COLO668 (cell line): ENCODE measurements at regions not wholly inside any gene's neighbourhood (a gene's known extent, or its start where the extent isn't known, plus 50 kb on each side); places are given as distances from the start of the nearest gene placed in this dataset.

Experiments used
- DNase-seq: peaks from one replicate; lab custom pipeline; 2025; ENCODE audit not compliant: unreplicated experiment; lab: John Stamatoyannopoulos, UW

DNA sequence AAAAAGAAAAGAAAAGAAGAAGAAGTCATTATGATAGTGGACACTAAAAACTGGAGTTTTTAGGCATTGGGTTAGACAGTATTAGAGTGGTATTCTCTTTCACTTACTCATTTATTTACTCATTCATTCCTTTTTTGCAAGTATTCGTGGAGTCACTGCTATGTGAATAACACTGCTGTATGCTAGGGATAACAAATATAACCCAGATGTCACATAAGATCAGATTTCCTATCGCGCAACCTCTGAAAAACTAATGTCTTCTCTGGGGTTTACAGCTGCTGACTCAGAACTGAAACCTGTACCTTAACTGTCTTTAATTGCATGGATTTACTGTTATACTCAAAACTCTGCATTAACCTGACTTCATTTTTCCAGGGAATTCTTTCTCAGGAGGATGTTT lies 353.7 kb downstream of the LRIG3 start:
- DNase-seq = no peak

DNA sequence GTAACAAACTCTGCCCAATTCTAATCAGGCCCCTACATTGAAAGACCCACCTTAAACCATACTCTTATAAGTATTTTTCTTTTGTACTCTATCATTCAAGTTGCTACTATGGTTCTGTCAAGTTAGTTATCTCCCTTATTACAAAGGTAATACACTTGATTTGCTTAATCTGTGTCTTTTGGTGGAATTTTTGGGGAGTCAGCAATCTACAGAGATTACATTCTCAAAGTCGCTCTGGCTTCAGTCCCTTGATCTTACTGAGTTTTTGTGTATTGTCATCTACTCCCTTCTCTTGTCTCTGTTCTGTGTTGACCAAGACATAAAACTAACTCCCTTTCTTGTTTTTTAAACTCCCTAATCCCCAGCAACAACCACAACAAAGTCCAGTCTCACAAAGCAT lies 353.1 kb downstream of the LRIG3 start:
- DNase-seq = no peak

GRCh38 chr12:58570411-58570810 lies 349.9 kb downstream of the LRIG3 start:
- no peak for DNase-seq

- DNase-seq = no peak
Observed at GRCh38 chr12:58575256-58575655, 345.0 kb downstream of the LRIG3 start.

GRCh38 chr12:58576081-58576480 lies 344.2 kb downstream of the LRIG3 start:
- DNase-seq = no peak

GRCh38 chr12:58576916-58577315 lies 343.4 kb downstream of the LRIG3 start:
- DNase-seq = no peak

- DNase-seq = no peak
Observed at GRCh38 chr12:58580095-58580494, 340.2 kb downstream of the LRIG3 start.

DNA sequence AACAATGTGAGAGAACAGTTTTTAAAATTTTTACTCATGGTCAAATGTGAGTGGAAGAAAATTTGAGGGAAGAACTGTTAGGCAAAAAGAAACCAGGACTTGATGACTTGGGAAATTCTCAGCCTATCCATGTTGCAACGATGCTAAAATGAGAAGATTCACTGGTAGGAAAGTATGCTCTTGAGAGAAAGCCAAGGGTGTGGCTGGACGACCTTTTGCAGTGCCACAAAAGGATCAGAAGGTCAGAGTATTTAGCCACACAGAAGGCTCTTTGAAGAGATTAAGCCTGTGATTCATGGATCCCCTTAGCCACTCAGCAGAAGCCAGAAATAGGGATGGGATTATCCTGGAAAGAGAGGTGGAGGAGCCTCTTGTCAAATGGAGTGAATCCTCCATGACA lies 336.8 kb downstream of the LRIG3 start:
- DNase-seq = no peak

- DNase-seq = no peak
Observed at GRCh38 chr12:58583940-58584339, 336.4 kb downstream of the LRIG3 start.

GRCh38 chr12:58584880-58585279 lies 335.4 kb downstream of the LRIG3 start:
- DNase-seq = no peak

GRCh38 chr12:58586762-58587161 lies 333.5 kb downstream of the LRIG3 start:
- no peak for DNase-seq

GRCh38 chr12:58588770-58589169 lies 331.5 kb downstream of the LRIG3 start:
- no peak for DNase-seq

DNA sequence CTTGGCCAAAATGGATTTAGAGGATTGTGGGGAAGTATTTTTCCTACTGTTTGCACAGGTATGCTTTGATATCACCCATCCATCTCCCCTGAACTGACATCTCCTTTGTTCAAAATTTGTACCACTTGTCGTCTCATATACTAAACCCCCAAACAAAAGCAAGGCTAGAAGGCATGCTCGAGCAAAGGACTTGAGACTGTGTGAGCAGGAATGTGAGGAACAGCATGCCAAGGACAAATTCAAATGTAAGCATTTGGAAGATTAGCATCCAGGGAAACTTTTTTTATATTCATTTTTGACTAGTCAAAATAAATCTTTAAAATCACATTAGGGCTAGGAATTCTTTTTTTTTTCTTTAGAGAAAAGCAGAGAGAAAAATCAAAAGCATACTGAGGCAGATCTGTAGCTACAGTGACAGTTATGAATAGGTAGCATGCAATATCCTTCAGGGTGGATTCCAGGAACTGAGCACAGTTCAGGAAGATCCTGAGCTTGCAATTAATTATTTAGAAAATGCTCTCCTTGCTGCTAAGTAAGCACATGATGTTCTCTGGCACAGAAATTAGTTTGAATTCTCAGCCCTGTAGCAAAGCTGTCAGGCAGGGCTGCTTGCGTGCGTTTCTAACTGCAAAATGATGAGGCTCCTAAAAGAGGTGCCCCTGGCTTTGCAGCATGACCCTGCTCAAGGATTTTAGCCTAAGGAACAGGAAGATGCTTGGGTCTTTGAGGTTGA lies 327.7 kb downstream of the LRIG3 start:
- no peak for DNase-seq

DNA sequence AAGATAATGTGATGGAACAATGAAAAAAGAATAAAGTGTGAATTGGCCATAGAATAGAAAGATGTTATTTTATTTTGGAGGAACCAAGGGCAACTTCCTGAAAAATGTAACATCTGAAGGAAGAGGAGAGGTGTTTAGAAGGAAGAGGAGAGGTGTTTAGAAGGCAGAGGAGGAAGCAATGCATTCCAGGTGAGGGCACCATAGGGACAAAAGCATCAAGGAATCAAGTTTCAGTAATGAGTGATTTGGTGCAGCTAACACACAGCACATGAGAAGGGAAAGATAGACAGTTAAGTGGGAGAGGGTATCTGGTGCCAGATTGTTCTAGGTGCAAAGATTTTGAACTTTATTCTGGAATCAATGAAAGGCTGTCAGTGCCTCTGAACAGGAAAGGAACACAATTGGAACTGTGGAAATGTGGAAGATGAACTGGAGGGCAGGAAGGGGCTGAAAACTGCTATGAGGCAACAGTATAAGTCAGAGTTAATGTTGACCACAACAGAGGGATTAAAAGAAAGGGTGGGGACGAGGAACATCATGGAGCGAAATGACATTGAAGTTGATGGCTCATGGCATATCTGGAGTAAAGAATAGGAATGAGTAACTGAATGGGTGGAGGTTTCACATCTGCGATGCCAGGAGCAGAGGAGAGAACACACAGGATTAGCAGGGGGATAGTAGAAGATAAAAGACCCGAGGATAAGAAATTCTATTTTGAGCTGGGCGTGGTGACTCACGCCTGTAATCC lies 326.6 kb downstream of the LRIG3 start:
- DNase-seq = no peak

DNA sequence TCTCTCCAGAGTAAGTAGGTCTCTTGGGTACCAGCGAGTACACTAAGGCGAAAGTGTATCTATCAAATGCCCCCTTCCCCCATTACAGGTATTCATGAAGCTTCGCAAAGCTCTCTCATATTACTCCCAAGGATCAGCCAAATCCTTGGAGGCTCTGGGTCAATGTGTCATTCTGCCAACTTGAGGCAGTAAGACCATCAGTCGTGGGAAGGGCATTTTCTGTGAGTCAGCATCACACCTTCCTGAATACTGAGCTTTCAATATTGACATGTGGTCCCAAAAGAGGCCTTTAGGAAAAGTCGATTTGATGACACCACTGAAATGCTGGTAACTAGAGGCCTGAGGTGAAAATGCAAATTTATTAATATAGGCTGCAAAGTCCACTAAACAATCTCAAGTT lies 323.9 kb downstream of the LRIG3 start:
- no peak for DNase-seq

GRCh38 chr12:58601529-58601928 lies 318.8 kb downstream of the LRIG3 start:
- no peak for DNase-seq

DNA sequence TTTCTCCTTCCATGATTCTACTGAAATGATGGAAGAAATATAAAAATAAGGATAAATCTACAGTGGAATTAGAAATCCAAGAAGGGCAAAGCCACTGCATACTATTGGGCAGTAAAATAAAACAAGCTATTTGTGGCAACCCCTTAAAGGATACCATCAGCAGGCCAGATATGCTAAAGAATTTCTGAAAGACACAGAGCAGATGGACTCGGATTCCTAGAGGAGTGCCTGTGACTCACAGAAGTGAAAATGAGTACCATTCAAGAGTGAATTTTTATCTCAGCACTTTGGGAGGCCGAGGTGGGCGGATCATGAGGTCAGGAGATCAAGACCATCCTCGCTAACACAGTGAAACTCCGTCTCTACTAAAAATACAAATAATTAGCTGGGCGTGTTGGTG lies 318.1 kb downstream of the LRIG3 start:
- DNase-seq = no peak

GRCh38 chr12:58602736-58603135 lies 317.6 kb downstream of the LRIG3 start:
- no peak for DNase-seq

GRCh38 chr12:58607805-58608204 lies 312.5 kb downstream of the LRIG3 start:
- DNase-seq = no peak

GRCh38 chr12:58608711-58609110 lies 311.6 kb downstream of the LRIG3 start:
- DNase-seq = no peak

DNA sequence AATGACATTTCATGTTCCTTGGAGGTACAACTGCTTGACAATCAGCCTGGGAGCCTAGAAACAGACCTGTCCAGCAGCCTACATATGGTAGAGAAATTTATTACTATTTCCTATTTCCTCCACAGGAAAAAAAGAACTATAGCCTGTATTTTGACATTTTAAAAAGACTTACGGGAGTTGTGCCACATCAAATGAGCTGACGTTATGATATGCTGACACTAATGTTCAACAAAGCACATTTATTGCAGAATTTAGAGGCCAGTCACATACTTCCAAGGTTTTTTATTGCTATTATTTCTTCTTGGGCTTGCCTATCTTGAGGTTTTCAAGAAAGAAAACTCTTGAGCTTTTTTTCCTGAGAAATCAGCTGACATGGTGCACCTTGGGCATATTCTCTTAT lies 305.3 kb downstream of the LRIG3 start:
- DNase-seq = no peak

DNA sequence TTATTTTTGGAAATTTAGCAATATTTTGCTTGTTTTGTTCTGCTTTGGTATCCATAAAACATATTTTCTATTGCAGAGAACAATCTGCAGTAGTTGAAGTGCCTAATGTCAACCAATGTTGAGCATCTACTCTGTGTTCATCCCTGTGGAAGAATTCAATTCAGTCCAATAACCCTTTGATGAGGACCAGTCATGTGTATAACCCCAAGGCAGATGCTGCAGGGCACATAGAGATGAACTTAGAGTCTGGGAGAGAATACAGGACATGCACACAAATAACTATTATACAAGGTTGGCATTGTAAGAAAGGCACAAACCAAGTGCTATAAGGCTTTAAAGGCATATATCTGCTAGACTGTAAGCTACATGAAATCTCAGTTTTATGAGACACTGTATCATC lies 304.7 kb downstream of the LRIG3 start:
- no peak for DNase-seq

- DNase-seq = no peak
Observed at GRCh38 chr12:58616618-58617017, 303.7 kb downstream of the LRIG3 start.
